Activated CD8-positive, alpha-beta T cell treated with anti-CD3 and anti-CD28 coated beads for 36 hours (primary cell): ENCODE measurements at regions not wholly inside any gene's neighbourhood (a gene's known extent, or its start where the extent isn't known, plus 50 kb on each side); places are given as distances from the start of the nearest gene placed in this dataset.

Experiments
- ATAC-seq: fragments of 200-7000 bp; cut with Tn5 transposase; one replicate; pipeline ENCODE4 v1.10.0; 2021; ENCODE audit warnings: mild to moderate bottlenecking, moderate library complexity
- CTCF ChIA-PET: fragments of 350-600 bp; sonication (Branson Sonifier 250); formaldehyde crosslinking; loops from one replicate; lab custom pipeline; 2021; ENCODE audit warnings: antibody characterized with exemption; lab: Charles Lee
- POLR2A ChIA-PET: fragments of 350-600 bp; sonication (Branson Sonifier 250); formaldehyde crosslinking; loops from one replicate; lab custom pipeline; 2021; ENCODE audit warnings: antibody characterized with exemption; lab: Charles Lee
- DNase-seq: peaks from one replicate; pipeline ENCODE4 v3.0.0-alpha.2; 2020
- H3K27ac Mint-ChIP-seq: one replicate; pipeline ENCODE4 v1.8.0; 2021; ENCODE audit warnings: mild to moderate bottlenecking, mixed read lengths
- H3K27me3 Mint-ChIP-seq: one replicate; pipeline ENCODE4 v1.8.0; 2021; ENCODE audit warnings: mixed read lengths
- H3K36me3 Mint-ChIP-seq: one replicate; pipeline ENCODE4 v1.8.0; 2021; ENCODE audit warnings: low read depth, mixed read lengths
- H3K4me1 Mint-ChIP-seq: one replicate; pipeline ENCODE4 v1.8.0; 2021; ENCODE audit warnings: low read depth, mixed read lengths
- H3K4me3 Mint-ChIP-seq: one replicate; pipeline ENCODE4 v1.8.0; 2021; ENCODE audit warnings: mild to moderate bottlenecking, moderate library complexity, mixed read lengths
- H3K9me3 Mint-ChIP-seq: one replicate; pipeline ENCODE4 v1.8.0; 2021; ENCODE audit warnings: mixed read lengths
- intact Hi-C: fragments of 100-400 bp; cut with micrococcal nuclease; formaldehyde crosslinking; loops from one replicate; pipeline ENCODE4 v1.10.0; 2022
- TF ChIP-seq, protein P1 (sequence below): fragments of 200-600 bp; IDR thresholded peaks from one replicate; pipeline ENCODE4 v1.8.0; 2022; ENCODE audit warnings: antibody characterized with exemption, mild to moderate bottlenecking

DNA sequence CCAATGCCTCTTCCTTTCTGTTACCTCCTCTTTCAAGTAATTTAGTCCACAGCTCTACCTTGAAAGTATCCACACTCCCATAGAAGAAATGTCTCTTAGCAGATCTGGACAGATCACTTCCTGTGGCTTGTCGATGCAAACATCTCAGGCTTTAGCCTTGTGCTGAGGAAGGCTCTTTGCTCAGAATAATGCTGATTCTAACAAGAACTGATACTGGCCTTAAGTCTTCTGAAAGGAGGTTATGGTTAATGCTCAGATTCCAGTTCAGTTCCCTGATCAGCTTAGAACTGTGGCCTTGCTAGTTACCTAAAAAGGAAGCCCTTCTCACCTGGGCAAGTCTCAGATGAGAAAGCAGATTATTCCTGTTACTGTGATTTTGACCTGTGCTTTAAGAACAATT, 230.1 kb upstream of the FAT4 start:
- DNase-seq (no peak), ATAC-seq (no peak)
- no peaks in the 10 kb centered on the region for H3K9me3 Mint-ChIP-seq
- no peak overlapping the region for H3K27ac Mint-ChIP-seq
- intact Hi-C loops = no loop called here
- TF ChIP-seq, protein P1, sequence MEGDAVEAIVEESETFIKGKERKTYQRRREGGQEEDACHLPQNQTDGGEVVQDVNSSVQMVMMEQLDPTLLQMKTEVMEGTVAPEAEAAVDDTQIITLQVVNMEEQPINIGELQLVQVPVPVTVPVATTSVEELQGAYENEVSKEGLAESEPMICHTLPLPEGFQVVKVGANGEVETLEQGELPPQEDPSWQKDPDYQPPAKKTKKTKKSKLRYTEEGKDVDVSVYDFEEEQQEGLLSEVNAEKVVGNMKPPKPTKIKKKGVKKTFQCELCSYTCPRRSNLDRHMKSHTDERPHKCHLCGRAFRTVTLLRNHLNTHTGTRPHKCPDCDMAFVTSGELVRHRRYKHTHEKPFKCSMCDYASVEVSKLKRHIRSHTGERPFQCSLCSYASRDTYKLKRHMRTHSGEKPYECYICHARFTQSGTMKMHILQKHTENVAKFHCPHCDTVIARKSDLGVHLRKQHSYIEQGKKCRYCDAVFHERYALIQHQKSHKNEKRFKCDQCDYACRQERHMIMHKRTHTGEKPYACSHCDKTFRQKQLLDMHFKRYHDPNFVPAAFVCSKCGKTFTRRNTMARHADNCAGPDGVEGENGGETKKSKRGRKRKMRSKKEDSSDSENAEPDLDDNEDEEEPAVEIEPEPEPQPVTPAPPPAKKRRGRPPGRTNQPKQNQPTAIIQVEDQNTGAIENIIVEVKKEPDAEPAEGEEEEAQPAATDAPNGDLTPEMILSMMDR = no peak
- POLR2A ChIA-PET = no interaction called here
- no peaks in the 10 kb centered on the region for H3K36me3 Mint-ChIP-seq
- no peak overlapping the region for H3K4me3 Mint-ChIP-seq
- H3K4me1 Mint-ChIP-seq = no peaks in the 10 kb centered on the region
- CTCF ChIA-PET = no interaction called here
- H3K27me3 Mint-ChIP-seq = no peaks in the 10 kb centered on the region

DNA sequence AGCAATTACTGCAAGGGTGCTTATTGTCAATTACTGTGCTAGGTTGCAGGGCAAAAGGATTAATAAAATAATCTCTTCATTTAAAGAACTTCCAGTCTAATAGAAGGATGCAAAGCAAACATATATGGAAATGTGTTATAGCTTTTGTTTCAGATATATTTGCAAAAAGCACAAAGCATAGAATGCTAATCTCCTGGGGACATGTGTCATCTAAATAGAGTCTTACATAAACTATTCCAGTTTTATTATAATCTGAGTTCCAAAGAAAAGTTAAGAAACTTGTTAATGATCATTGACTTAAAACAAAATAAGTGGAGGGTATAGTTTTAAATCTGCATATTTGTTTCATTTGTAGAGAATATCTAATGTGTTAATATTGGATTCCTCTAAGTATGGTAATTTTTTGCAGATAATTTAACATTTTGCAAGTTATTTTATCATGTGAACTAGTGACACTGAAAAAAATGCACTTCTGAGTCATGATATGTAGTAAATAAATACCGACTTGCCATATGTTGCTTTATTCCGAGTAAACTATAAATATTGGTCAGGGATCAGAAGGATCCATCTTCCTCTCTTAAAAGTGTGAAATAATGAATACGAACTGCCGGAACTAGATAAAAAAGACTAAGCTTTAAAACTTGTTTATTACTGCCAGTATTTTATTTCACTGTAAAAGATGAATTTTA, 231.9 kb upstream of the FAT4 start:
- CTCF ChIA-PET = no interaction called here
- no peak overlapping the region for H3K27ac Mint-ChIP-seq
- H3K9me3 Mint-ChIP-seq = no peaks in the 10 kb centered on the region
- TF ChIP-seq, protein P1 = no peak
- no peak for ATAC-seq
- DNase-seq = no peak
- intact Hi-C loops = no loop called here
- H3K27me3 Mint-ChIP-seq = no peaks in the 10 kb centered on the region
- no peaks in the 10 kb centered on the region for H3K36me3 Mint-ChIP-seq
- no peaks in the 10 kb centered on the region for H3K4me1 Mint-ChIP-seq
- POLR2A ChIA-PET = no interaction called here
- no peak overlapping the region for H3K4me3 Mint-ChIP-seq

DNA sequence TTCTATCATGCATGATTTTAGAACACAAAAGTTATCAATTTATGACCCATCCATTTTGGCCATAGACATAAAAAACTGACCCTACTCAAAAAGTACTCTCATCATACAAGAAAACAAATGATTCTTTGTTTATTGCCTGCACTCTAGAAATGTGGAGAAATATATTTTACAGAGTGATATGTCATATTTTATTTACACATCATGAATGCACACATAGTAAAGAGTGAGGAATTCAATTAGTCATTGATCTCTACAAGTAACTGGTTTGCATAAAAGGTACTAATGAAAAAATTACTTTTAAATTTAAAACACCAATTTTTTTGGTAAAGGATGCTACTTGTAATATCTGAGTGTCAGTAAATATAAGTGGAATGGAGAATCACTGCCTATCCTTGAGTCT, 242.5 kb upstream of the FAT4 start:
- H3K36me3 Mint-ChIP-seq = no peaks in the 10 kb centered on the region
- CTCF ChIA-PET = no interaction called here
- H3K27ac Mint-ChIP-seq = no peak overlapping the region

DNA sequence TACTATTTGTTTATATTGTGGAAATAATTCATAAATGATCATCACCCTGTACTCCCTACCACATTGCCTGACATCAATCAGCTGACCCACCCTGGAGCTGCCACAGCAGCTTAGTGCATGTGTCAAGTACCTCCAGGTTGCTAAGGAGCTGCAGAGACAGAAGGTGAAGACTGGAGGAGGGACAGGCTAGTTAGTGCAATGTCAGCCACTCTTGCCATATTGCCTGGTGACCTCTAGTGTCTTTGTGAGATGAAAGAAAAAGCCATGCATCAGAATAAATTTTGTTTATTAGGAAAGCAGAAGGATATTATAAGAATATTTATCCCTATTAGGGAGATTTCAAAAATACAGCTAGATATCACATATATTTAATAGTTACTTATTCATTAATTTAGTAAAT, 243.9 kb upstream of the FAT4 start:
- Mint-ChIP-seq H3K36me3 (no peaks in the 10 kb centered on the region), H3K27me3 (no peaks in the 10 kb centered on the region), H3K9me3 (no peaks in the 10 kb centered on the region), H3K4me3 (no peak overlapping the region), H3K4me1 (no peaks in the 10 kb centered on the region), H3K27ac (no peak overlapping the region)
- intact Hi-C loops = no loop called here
- TF ChIP-seq, protein P1 = no peak
- ChIA-PET CTCF (no interaction called here), POLR2A (no interaction called here)
- DNase-seq = no peak
- no peak for ATAC-seq

More for the DNA sequence above, 242.5 kb upstream of the FAT4 start:
- POLR2A ChIA-PET = no interaction called here
- Mint-ChIP-seq H3K9me3 (no peaks in the 10 kb centered on the region), H3K4me3 (no peak overlapping the region), H3K4me1 (no peaks in the 10 kb centered on the region), H3K27me3 (no peaks in the 10 kb centered on the region)
- DNase-seq = no peak
- ATAC-seq = no peak
- intact Hi-C loops = no loop called here
- TF ChIP-seq, protein P1 = no peak

DNA sequence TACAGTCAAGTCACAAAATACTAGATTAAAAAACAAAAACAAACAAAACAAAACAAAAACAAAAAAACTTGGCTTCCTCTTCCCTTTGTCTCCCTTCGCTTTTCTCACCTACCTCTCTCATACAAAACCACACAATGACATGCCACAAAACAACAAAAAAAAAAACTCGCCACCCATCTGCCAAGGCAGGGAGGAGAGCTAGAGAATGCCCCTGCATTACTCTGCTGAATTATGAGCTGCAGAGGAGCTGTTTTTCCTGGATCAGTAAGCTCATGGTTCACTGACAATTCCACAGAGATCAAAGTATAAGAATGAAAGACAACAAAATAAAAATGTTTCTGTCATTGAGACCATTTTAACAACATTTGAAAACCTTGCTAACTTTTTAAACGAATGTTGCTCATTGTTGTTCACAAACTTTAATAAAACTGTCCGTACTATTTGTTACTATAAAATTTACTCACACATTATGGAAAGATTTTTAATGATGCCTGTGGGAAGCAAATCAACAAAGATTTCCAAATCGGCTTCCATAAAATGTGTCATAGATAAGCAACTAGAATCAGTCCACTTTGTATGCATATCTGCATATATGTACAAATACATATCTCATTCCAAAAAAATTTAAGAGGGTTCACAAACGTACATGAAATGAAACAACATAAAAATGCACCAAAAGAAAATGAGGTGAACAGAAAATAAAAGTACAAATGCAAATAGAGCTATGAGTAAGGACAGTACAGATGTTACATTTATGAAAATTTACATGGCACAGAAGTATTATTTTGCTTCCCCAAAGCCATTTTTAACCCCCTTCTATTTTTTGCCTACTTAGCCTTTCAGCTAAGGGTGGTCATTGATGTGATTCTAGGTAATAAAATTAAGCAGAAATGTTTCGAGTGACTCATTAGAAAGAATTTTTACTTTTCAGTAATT, 252.4 kb upstream of the FAT4 start:
- intact Hi-C loops = no loop called here
- Mint-ChIP-seq H3K9me3 (peaks cover 2% of the 10 kb centered on the region), H3K27me3 (no peaks in the 10 kb centered on the region), H3K4me1 (no peaks in the 10 kb centered on the region), H3K36me3 (no peaks in the 10 kb centered on the region), H3K4me3 (no peak overlapping the region), H3K27ac (no peak overlapping the region)
- ChIA-PET CTCF (interaction anchor here (0.9 kb wide), 1 partner anchor 55 kb away, joined by 3 read pairs; no protein-coding TSS in a partner anchor), POLR2A (no interaction called here)
- no peak for ATAC-seq
- TF ChIP-seq, protein P1 = no peak
- DNase-seq = no peak
